GM23248 (cell line): ENCODE measurements at regions not wholly inside any gene's neighbourhood (a gene's known extent, or its start where the extent isn't known, plus 50 kb on each side); places are given as distances from the start of the nearest gene placed in this dataset.

ENCODE experiments used
- EZH2 ChIP-seq: fragments of 200-600 bp; sonication (generic); IDR thresholded peaks from 2 replicates; pipeline ENCODE4 v1.6.1; 2018; ENCODE audit warnings: antibody characterized with exemption, mild to moderate bottlenecking; ENCODE audit not compliant: insufficient read depth, poor library complexity, severe bottlenecking
- EZH2phosphoT487 ChIP-seq: fragments of 200-600 bp; sonication (generic); IDR thresholded peaks from 2 replicates; pipeline ENCODE4 v1.6.1; 2018; ENCODE audit warnings: antibody characterized with exemption, moderate library complexity, mild to moderate bottlenecking, low read depth; ENCODE audit not compliant: insufficient read depth

DNA sequence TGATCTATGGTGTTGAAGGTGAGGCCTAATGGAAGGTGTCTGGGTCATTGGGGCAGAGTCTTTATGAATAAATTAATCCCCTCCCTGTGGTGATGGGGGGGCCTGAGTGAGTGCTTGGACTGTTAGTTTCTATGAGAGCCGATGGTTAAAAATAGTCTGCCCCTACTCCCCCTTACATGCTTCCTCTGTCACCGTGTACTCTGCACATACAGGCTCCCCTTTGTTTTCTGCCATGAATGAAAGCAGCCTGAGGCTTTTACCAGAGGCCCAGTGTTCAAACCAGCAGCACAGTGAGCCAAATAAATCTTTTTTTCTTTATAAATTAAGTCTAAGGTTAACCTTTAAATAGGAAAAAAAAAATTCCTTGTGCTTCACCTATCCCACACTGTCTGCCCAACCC is 657.0 kb downstream of the AMY1C start:
- TF ChIP-seq EZH2, result no peak
- TF ChIP-seq EZH2phosphoT487, result no peak
